HEK293T (cell line): ENCODE measurements at regions not wholly inside any gene's neighbourhood (a gene's known extent, or its start where the extent isn't known, plus 50 kb on each side); places are given as distances from the start of the nearest gene placed in this dataset.

Experiments used
- CTCF ChIA-PET: fragments of 350-600 bp; formaldehyde crosslinking; extraction: SDS; loops from one replicate; lab custom pipeline; 2021; ENCODE audit warnings: antibody characterized with exemption, inconsistent platforms; lab: Yijun Ruan, JAX
- POLR2A ChIA-PET: fragments of 350-600 bp; formaldehyde crosslinking; extraction: SDS; loops from one replicate; lab custom pipeline; 2020; ENCODE audit warnings: antibody characterized with exemption, inconsistent platforms; lab: Yijun Ruan, JAX
- DNase-seq: peaks from one replicate; pipeline ENCODE4 v3.0.0; 2012; ENCODE audit warnings: mixed read lengths; ENCODE audit errors: extremely low spot score
- ARNT ChIP-seq: fragments of 450-650 bp; IDR thresholded peaks from 2 replicates; pipeline ENCODE4 v1.6.1; 2017; ENCODE audit warnings: mild to moderate bottlenecking
- BHLHE40 ChIP-seq: fragments of 450-650 bp; IDR thresholded peaks from 2 replicates; pipeline ENCODE4 v1.6.1; 2016; ENCODE audit warnings: mild to moderate bottlenecking, moderate library complexity, borderline replicate concordance
- CTBP1 ChIP-seq: fragments of 450-650 bp; IDR thresholded peaks from 2 replicates; pipeline ENCODE4 v1.6.1; 2016; ENCODE audit warnings: borderline replicate concordance
- ELF4 ChIP-seq: fragments of 450-650 bp; IDR thresholded peaks from 2 replicates; pipeline ENCODE4 v1.6.1; 2017; ENCODE audit warnings: antibody characterized with exemption
- FOXA1 ChIP-seq: fragments of 450-650 bp; IDR thresholded peaks from 2 replicates; pipeline ENCODE4 v1.6.1; 2016; ENCODE audit warnings: mild to moderate bottlenecking
- FOXK2 ChIP-seq: fragments of 450-650 bp; IDR thresholded peaks from 2 replicates; pipeline ENCODE4 v1.6.1; 2016; ENCODE audit warnings: mild to moderate bottlenecking
- FOXM1 ChIP-seq: fragments of 450-650 bp; IDR thresholded peaks from 2 replicates; pipeline ENCODE4 v1.6.1; 2017; ENCODE audit warnings: mild to moderate bottlenecking, borderline replicate concordance
- HDGF ChIP-seq: fragments of 450-650 bp; IDR thresholded peaks from 2 replicates; pipeline ENCODE4 v1.6.1; 2017; ENCODE audit warnings: antibody characterized with exemption, borderline replicate concordance
- L3MBTL2 ChIP-seq: fragments of 450-650 bp; conservative IDR thresholded peaks from 2 replicates; pipeline ENCODE4 v1.6.1; 2016; ENCODE audit warnings: mild to moderate bottlenecking
- LEF1 ChIP-seq: fragments of 450-650 bp; IDR thresholded peaks from 2 replicates; pipeline ENCODE4 v1.6.1; 2017; ENCODE audit warnings: mild to moderate bottlenecking, borderline replicate concordance
- NFRKB ChIP-seq: fragments of 450-650 bp; IDR thresholded peaks from 2 replicates; pipeline ENCODE4 v1.6.1; 2016; ENCODE audit warnings: mild to moderate bottlenecking, moderate library complexity
- SP1 ChIP-seq: fragments of 450-650 bp; IDR thresholded peaks from 2 replicates; pipeline ENCODE4 v1.6.1; 2017
- SUZ12 ChIP-seq: fragments of 450-650 bp; IDR thresholded peaks from 2 replicates; pipeline ENCODE4 v1.6.1; 2016; ENCODE audit warnings: mild to moderate bottlenecking
- TARDBP ChIP-seq: fragments of 450-650 bp; IDR thresholded peaks from 2 replicates; pipeline ENCODE4 v1.6.1; 2016
- ZNF384 ChIP-seq: fragments of 450-650 bp; IDR thresholded peaks from 2 replicates; pipeline ENCODE4 v1.6.1; 2016
- TF ChIP-seq, protein P1 (sequence below): fragments of 450-650 bp; IDR thresholded peaks from 2 replicates; pipeline ENCODE4 v1.6.1; 2016

DNA sequence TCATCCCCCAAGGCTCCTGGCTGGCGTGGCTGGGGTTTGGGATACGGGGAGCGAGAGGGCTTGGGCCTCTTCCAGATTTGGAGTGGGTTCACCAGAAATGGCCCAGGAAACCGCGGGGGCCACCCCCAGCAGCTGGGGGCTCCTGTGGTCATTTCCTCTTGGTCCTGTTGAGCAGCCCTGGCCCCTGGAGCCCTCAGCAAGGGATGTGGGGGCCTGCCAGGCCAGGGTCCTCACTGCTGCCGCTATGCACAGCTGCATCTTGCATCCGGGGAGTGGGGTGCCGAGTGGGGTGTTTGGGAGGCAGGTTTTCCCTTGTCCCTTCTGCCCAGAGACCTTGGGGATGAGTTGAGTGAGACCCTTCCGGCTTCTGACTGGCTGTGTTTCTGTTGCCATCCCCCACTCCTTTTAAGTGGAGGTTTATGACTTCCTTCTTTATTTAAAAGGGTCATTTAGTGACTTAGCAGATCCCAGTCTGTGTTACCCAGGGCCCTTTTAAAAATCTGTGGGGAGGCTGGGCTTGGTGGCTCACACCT is 319.8 kb downstream of the SEC14L1 start:
- DNase-seq = no peak
- CTCF ChIA-PET = interaction anchor here (1.6 kb wide), 1 partner anchor 10 kb away, joined by 4 read pairs; no protein-coding TSS in a partner anchor
- POLR2A ChIA-PET = interaction anchor here (1.0 kb wide), 1 partner anchor 9 kb away, joined by 3 read pairs; no protein-coding TSS in a partner anchor
- TF ChIP-seq ELF4 (no peak), SUZ12 (no peak), CTBP1 (no peak), ZNF384 (no peak), LEF1 (no peak), FOXA1 (no peak), BHLHE40 (no peak), TARDBP (no peak), SP1 (no peak)

DNA sequence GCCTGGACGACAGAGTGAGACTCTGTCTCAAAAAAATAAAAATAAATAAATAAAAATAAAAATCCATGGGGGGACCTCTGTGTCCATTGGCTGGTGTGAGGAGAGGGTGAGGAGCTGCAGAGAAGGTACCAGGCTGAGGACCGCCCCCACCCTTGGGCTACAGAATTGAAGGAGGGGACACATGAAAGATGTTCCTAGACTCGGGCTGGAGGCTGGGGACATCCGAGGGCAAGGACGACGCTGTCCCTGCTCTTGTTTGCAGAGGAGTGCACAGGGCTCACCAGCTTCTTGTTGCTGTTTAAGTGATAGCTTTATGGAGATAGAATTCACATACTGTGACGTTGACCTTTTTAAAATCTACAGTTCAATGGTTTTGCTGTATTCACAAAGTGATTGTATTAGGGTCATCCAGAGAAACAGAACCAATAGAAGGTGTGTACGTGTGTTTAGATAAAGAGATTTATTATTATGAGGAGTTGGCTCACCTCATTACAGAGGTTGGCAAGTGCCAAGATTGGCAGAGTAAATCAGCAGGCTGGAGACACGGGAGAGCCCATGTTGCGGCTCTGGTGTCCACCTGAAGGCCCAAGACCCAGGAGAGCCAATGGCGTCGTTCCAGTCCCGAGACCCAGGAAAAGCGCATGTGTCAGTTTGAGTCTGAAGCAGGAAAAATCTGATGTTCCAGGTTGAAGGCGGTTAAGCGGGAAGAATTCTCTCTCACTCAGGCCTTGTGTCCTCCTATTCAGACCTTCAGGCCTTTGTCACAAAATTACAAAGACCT is 320.7 kb downstream of the SEC14L1 start:
- ChIA-PET CTCF (no interaction called here), POLR2A (no interaction called here)
- TF ChIP-seq CTBP1 (no peak), NFRKB (no peak), L3MBTL2 (no peak), HDGF (no peak), FOXM1 (no peak), ARNT (no peak), SP1 (no peak), ELF4 (no peak), ZNF384 (no peak), FOXK2 (no peak), LEF1 (no peak), FOXA1 (no peak), TARDBP (no peak), SUZ12 (no peak), BHLHE40 (no peak)
- TF ChIP-seq, protein P1, sequence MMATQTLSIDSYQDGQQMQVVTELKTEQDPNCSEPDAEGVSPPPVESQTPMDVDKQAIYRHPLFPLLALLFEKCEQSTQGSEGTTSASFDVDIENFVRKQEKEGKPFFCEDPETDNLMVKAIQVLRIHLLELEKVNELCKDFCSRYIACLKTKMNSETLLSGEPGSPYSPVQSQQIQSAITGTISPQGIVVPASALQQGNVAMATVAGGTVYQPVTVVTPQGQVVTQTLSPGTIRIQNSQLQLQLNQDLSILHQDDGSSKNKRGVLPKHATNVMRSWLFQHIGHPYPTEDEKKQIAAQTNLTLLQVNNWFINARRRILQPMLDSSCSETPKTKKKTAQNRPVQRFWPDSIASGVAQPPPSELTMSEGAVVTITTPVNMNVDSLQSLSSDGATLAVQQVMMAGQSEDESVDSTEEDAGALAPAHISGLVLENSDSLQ = no peak
- DNase-seq = no peak

- CTCF ChIA-PET = no interaction called here
- POLR2A ChIA-PET = no interaction called here
- TF ChIP-seq FOXM1 (no peak), FOXK2 (no peak)
- DNase-seq = no peak
Measured at GRCh38 chr17:77462090-77462489, 321.3 kb downstream of the SEC14L1 start.

DNA sequence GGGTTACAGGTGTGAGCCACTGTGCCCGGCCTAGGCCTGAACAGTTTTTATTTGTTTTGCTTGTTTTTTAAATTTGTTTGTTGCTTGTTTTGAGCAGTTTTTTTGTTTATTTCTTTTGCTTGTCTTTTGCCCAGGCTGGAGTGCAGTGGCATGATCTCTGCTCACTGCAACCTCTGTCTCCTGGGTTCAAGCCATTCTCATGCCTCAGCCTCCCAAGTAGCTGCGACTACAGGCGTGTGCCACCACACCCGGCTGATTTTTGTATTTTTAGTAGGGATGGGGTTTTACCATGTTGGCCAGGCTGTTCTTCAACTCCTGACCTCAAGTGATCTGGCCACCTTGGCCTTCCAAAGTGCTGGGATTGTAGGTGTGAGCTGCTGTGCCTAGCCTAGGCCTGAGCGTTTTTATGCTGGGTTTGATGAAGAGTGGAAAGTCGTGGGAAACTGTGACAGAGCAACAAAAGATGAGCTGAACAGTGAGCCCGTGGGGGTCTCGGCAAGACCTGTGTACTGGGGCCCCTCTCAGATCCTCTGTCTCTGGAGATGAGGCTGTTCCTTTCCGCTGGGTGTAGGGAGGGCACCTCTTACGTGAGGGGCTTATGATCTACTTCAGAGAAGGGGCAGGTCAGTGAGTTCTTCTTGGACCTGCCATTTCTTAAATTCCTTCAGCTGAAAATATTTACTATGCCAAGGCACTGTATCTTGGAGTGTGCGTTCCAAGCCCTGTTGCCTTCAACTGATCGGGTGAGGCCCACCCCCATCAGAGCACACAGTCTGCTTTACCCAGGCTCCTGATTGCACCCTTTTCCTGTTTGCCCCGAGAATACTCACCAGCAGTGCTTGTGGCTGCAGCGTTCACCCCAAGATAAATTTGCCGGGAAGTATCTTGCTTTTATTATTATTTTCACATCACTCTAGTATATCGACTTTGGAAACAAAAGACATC is 322.1 kb downstream of the SEC14L1 start:
- ChIA-PET POLR2A (no interaction called here), CTCF (no interaction called here)
- no peak for TF ChIP-seq TARDBP
- TF ChIP-seq FOXM1 = peak; percentile 61; the same call in 1 of the 2 replicates
- DNase-seq = no peak

DNA sequence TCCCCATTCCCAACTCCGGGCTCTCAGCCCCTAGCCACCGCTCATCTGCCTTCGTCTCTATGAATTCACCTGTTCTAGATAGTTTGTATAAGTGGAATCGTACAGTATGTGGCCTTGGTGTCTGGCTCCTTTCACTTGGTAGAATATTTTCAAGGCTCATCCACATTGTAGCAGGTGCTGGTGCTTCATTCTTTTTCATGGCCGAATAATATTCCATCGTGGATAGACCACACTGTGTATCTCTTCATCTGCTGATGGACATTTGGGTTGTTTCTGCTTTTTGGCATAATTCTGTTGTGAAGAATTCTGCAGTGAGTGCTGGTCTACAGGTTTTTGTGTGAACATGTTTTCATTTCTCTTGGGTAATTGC is 324.2 kb downstream of the SEC14L1 start:
- TF ChIP-seq FOXK2 (no peak), SP1 (no peak), NFRKB (no peak), FOXA1 (no peak), BHLHE40 (no peak), ELF4 (no peak), SUZ12 (no peak), CTBP1 (no peak), HDGF (no peak), L3MBTL2 (no peak), ARNT (no peak), ZNF384 (no peak), FOXM1 (no peak), LEF1 (no peak), TARDBP (no peak)
- TF ChIP-seq, protein P1 = no peak
- ChIA-PET POLR2A (no interaction called here), CTCF (no interaction called here)
- DNase-seq = no peak

GRCh38 chr17:77465358-77466041 is 324.7 kb downstream of the SEC14L1 start:
- TF ChIP-seq, protein P1 = no peak
- no peak for TF ChIP-seq LEF1
- TF ChIP-seq HDGF = no peak
- TF ChIP-seq BHLHE40 = no peak
- TF ChIP-seq CTBP1 = no peak
- TF ChIP-seq L3MBTL2 = no peak
- no peak for TF ChIP-seq ARNT
- ChIA-PET CTCF (interaction anchor here (0.5 to 0.9 kb wide), 3 partner anchors 14 to 352 kb away, joined by 4 to 5 read pairs (median 4); no protein-coding TSS in a partner anchor), POLR2A (no interaction called here)
- DNase-seq = no peak
